ENCODE measurements at regions not wholly inside any gene's neighbourhood (a gene's known extent, or its start where the extent isn't known, plus 50 kb on each side); places are given as distances from the start of the nearest gene placed in this dataset.

DNA sequence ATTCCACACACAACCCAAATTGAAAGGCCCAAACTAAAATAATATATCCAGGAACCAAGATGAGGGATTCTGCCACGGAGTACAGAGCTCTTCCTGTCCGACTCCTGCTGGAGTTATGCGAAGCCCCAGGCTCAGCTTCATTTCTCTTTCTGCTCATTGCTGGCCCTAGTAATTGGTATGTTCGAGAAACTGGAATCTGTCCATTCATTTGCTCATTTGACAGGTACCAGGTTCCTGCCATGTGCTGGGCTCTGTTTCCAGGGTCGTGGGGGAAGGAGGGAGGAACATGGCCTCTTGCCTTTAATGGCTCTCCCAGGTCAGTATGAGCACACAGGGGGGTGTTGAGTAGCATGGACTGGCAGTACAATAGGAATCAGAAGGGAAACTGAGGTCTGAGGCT, 179.2 kb upstream of the SHH start:
- 81% methylated on average over 5 of the region's 5 CpGs for WGBS
- Histone ChIP-seq H3K9me3 (no peaks in the 10 kb centered on the region), H3K27ac (no peak overlapping the region), H3K4me1 (replicated peaks) (no peaks in the 10 kb centered on the region), H3K27me3 (replicated peaks; ENCODE audit: insufficient read depth) (no peaks in the 10 kb centered on the region), H3K4me3 (no peak overlapping the region), H3K36me3 (no peaks in the 10 kb centered on the region)
- intact Hi-C loops (cut with DNase I): no loop called here
- TF ChIP-seq POLR2AphosphoS5 (IDR thresholded peaks at IDR 0.05) (no peak), POLR2A (IDR thresholded peaks at IDR 0.05) (no peak)
- TF ChIP-seq, protein P1, sequence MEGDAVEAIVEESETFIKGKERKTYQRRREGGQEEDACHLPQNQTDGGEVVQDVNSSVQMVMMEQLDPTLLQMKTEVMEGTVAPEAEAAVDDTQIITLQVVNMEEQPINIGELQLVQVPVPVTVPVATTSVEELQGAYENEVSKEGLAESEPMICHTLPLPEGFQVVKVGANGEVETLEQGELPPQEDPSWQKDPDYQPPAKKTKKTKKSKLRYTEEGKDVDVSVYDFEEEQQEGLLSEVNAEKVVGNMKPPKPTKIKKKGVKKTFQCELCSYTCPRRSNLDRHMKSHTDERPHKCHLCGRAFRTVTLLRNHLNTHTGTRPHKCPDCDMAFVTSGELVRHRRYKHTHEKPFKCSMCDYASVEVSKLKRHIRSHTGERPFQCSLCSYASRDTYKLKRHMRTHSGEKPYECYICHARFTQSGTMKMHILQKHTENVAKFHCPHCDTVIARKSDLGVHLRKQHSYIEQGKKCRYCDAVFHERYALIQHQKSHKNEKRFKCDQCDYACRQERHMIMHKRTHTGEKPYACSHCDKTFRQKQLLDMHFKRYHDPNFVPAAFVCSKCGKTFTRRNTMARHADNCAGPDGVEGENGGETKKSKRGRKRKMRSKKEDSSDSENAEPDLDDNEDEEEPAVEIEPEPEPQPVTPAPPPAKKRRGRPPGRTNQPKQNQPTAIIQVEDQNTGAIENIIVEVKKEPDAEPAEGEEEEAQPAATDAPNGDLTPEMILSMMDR (IDR thresholded peaks at IDR 0.05): no peak
- no peak for DNase-seq (ENCODE audit: low spot score)

DNA sequence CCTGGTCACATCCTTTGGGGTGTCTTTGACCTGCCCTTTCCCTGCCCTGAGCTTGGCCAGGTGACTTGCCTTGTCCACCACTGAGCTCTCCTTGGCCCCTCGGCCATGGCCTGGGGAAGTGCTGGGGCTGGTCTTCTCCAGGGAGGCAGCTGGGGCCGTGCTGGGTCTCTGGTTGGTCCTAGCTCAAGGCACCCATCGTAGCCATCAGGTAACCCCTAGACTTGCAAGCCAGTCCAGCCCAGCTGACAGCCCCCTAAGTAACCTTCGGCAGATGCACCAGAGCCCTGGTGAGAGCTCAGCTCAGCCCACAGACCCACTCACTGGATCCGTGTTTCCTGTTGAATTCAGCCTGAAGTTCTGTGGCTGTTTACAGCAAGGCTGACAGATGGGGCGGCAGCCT, 176.2 kb upstream of the SHH start:
- TF ChIP-seq, protein P1 (IDR thresholded peaks at IDR 0.05): no peak
- TF ChIP-seq POLR2AphosphoS5 (IDR thresholded peaks at IDR 0.05): no peak
- no peak for TF ChIP-seq POLR2A (IDR thresholded peaks at IDR 0.05)
- no peaks in the 10 kb centered on the region for H3K27me3 ChIP-seq (replicated peaks; ENCODE audit: insufficient read depth)
- H3K4me1 ChIP-seq (replicated peaks): no peaks in the 10 kb centered on the region
- WGBS: 92% methylated on average over 6 of the region's 6 CpGs
- no peaks in the 10 kb centered on the region for H3K36me3 ChIP-seq
- no peak overlapping the region for H3K4me3 ChIP-seq
- intact Hi-C loops (cut with DNase I): no loop called here
- no peak for DNase-seq (ENCODE audit: low spot score)
- no peak overlapping the region for H3K27ac ChIP-seq
- no peaks in the 10 kb centered on the region for H3K9me3 ChIP-seq

DNA sequence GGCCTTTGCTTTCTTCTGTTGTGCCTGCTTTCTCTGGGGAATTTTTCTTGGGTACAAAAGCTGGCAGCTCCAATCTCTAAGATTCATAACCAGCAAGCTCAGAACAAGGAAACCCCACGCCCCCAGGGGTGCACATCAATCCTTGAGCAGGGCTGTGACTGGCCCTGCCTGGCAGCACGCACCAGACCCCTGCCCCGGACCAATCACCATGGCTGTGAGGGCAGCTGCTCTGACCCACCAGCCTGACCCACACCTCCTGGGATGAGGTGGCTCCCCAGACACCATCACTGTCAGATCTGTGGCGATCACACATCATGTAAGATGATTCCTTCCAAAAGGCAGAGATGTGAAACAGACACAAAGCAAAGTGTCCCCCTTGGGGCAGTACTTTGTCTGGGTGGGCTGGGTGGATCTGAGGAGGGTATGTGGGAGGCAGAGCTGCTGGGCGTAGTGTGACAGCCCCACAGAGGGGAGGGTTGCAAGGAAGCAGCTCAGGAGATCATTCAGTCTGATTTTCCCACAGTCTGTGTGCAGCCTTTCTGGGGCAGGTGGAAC, 175.5 kb upstream of the SHH start:
- H3K4me3 ChIP-seq: no peak overlapping the region
- TF ChIP-seq POLR2A (IDR thresholded peaks at IDR 0.05) (no peak), POLR2AphosphoS5 (IDR thresholded peaks at IDR 0.05) (no peak)
- TF ChIP-seq, protein P1 (IDR thresholded peaks at IDR 0.05): no peak
- H3K36me3 ChIP-seq: no peaks in the 10 kb centered on the region
- no peaks in the 10 kb centered on the region for H3K27me3 ChIP-seq (replicated peaks; ENCODE audit: insufficient read depth)
- H3K27ac ChIP-seq: no peak overlapping the region
- WGBS: 90% methylated on average over 5 of the region's 5 CpGs
- H3K4me1 ChIP-seq (replicated peaks): no peaks in the 10 kb centered on the region
- H3K9me3 ChIP-seq: no peaks in the 10 kb centered on the region
- intact Hi-C loops (cut with DNase I): no loop called here
- no peak for DNase-seq (ENCODE audit: low spot score)

DNA sequence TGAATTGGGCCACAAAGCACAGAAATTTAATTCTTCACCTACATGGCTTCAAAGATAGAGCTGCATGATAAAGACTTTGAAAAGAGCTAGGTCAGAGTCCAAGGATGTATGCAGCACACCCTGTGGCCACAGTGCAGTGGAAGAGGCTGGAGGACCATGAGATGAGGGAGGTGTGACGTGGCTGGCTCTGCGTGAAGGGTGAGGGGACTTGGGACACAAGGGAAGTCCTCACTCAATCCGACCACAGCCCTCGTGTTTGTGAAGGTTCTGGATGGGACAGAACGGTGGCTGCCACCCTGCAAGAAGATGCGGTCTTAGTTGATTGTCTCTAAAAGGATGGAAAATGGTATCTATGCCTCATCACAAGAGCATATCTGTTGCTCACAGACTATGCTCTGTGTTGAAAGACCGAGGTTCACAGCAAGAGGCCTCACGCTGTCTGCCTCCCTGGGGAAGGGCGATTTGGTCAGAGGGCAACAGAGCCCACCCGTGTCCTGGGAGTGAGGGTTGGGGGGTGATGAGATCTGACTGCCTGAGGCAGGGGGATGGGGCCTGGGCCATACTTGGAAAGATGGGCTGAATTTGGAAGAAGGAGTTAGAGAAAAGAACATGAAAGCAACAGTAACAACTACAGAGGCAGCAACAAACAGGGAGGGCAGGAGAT, 174.4 kb upstream of the SHH start:
- H3K27me3 ChIP-seq (replicated peaks; ENCODE audit: insufficient read depth): no peaks in the 10 kb centered on the region
- H3K36me3 ChIP-seq: no peaks in the 10 kb centered on the region
- TF ChIP-seq, protein P1 (IDR thresholded peaks at IDR 0.05): no peak
- TF ChIP-seq POLR2A (IDR thresholded peaks at IDR 0.05) (no peak), POLR2AphosphoS5 (IDR thresholded peaks at IDR 0.05) (no peak)
- no peaks in the 10 kb centered on the region for H3K9me3 ChIP-seq
- H3K4me3 ChIP-seq: no peak overlapping the region
- H3K27ac ChIP-seq: no peak overlapping the region
- WGBS: 89% methylated on average over 10 of the region's 10 CpGs
- no peaks in the 10 kb centered on the region for H3K4me1 ChIP-seq (replicated peaks)
- intact Hi-C loops (cut with DNase I): no loop called here
- DNase-seq (ENCODE audit: low spot score): no peak
